ENCODE measurements at regions not wholly inside any gene's neighbourhood (a gene's known extent, or its start where the extent isn't known, plus 50 kb on each side); places are given as distances from the start of the nearest gene placed in this dataset.

- TF ChIP-seq AFF1 (IDR thresholded peaks at IDR 0.05; ENCODE audit: low read depth in 1 of 2, partially characterized antibody in 2 of 2) (no peak), IRF1 (CRISPR knock-in tag; IDR thresholded peaks at IDR 0.05; ENCODE audit: borderline replicate concordance) (no peak), LARP7 (IDR thresholded peaks at IDR 0.05) (no peak), HNRNPH1 (optimal IDR thresholded peaks at IDR 0.05; ENCODE audit: low read depth, low read length) (no peak), MAFF (IDR thresholded peaks at IDR 0.05; ENCODE audit: low read length) (no peak), MCM7 (IDR thresholded peaks at IDR 0.05) (no peak), KDM1A (IDR thresholded peaks at IDR 0.05) (no peak)
Measured at GRCh38 chr11:92475316-92475715, 250.7 kb downstream of the FAT3 start (continued).

GRCh38 chr11:92475819-92476218, 251.2 kb downstream of the FAT3 start:
- no peaks in the 10 kb centered on the region for H3K4me1 ChIP-seq (replicated peaks in 1 of 2; ENCODE audit: control insufficient read depth in 2 of 2, insufficient read depth in 2 of 2, low read length in 2 of 2)
- no peaks in the 10 kb centered on the region for H4K20me1 ChIP-seq (replicated peaks; ENCODE audit: control insufficient read depth, insufficient read depth, low read length)
- no peak overlapping the region for H3K9ac ChIP-seq (ENCODE audit: insufficient read depth in 1 of 2, low read depth in 2 of 2, low read length in 2 of 2)
- FAIRE-seq (no peak), ATAC-seq (no peak), DNase-seq (ENCODE audit: extremely low read depth in 1 of 4, low spot score in 3 of 4) (no peak)
- BruUV-seq (replicated peaks): no TSS peak
- in situ Hi-C loops (cut with MboI) (no loop called here), intact Hi-C loops (cut with micrococcal nuclease) (no loop called here)
- no peaks in the 10 kb centered on the region for H3K36me3 ChIP-seq (ENCODE audit: control insufficient read depth, insufficient read depth, low read length)
- no peaks in the 10 kb centered on the region for H3K79me2 ChIP-seq (ENCODE audit: control insufficient read depth, insufficient read depth, low read length)
- H3K4me3 ChIP-seq: no peak overlapping the region
- 0% methylated on average over 3 of the region's 3 CpGs for WGBS (ENCODE audit: insufficient coverage, low coverage, missing lambda C conversion rate)
- POLR2A ChIA-PET: no interaction called here
- no peak overlapping the region for H3K4me2 ChIP-seq (ENCODE audit: insufficient read depth, low read length)
- H3K9me3 ChIP-seq (replicated peaks; ENCODE audit: control insufficient read depth, insufficient read depth, low read depth, low read length): no peaks in the 10 kb centered on the region
- no peaks in the 10 kb centered on the region for H3K9me1 ChIP-seq (ENCODE audit: control insufficient read depth, insufficient read depth, low read length)
- no peak overlapping the region for H2AFZ ChIP-seq (ENCODE audit: low read depth, low read length)
- H3K27ac ChIP-seq (ENCODE audit: extremely low read depth, low read depth, low read length): no peak overlapping the region
- CTCF ChIA-PET (ENCODE audit: low intra/inter-chr PET ratio): no interaction called here
- H3K27me3 ChIP-seq (ENCODE audit: control insufficient read depth in 2 of 2, insufficient read depth in 2 of 2, low read length in 2 of 2): no peaks in the 10 kb centered on the region
- no peak for TF ChIP-seq YY1 (IDR thresholded peaks at IDR 0.05; ENCODE audit: borderline replicate concordance in 1 of 3, control insufficient read depth in 1 of 3, extremely low read depth in 1 of 3, insufficient read depth in 3 of 3, insufficient read length in 1 of 3, insufficient replicate concordance in 2 of 3, low read depth in 1 of 3, low read length in 2 of 3)
- TF ChIP-seq BMI1 (IDR thresholded peaks at IDR 0.05; ENCODE audit: low read length): no peak
- TF ChIP-seq HNRNPLL (IDR thresholded peaks at IDR 0.05; ENCODE audit: low read depth, low read length, poor library complexity, severe bottlenecking): no peak
- no peak for TF ChIP-seq SMARCA4 (IDR thresholded peaks at IDR 0.05)
- TF ChIP-seq STAT5A (IDR thresholded peaks at IDR 0.05; ENCODE audit: borderline replicate concordance, low read length): no peak
- TF ChIP-seq BACH1 (tag; IDR thresholded peaks at IDR 0.05): no peak

Data from K562 (cell line).